EL (cell line): ENCODE measurements at regions not wholly inside any gene's neighbourhood (a gene's known extent, or its start where the extent isn't known, plus 50 kb on each side); places are given as distances from the start of the nearest gene placed in this dataset.
A peak's percentile ranks its signal among the peaks of the same experiment; 100 is the strongest.

Experiments
- DNase-seq: peaks from one replicate; pipeline ENCODE4 v3.0.0-alpha.2; 2016

DNA sequence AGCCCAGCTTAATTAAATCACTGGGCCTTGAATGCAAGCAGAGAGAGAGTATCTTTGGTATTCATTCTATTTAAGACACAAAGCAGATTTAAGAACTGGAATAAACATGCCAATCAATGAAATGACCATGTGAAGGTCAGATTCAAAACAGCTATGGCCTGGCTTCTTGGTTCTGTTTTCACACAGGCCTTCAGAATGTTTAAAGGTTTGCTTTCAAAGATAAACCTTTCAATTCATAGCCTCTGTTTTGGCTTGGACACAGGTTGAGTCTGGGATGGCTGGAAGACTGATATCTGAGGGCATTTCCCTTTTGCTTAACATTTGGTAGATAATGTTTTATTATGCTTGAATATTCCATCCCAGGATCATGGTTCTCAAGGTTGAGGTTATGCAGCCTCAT is 244.4 kb upstream of the KBTBD8 start:
- DNase-seq, result no peak

DNA sequence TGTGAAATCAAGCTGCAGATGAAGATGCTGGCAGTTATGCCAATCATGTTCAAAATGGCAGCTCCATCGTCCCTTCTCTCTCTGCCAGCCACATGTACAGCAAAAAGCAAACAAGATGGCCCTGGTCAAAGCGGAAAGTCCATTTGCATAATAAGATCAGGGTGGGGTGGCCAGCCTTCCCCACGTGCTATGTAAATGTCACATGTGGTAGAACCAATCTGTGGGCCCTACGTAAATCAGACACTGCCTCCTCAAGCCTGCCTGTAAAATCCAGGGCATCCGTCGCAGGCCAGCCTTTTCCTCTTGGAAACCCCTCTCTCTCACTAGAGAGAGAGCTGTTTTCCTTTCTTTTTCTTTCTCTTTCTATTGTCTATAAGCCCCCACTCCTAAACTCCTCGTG is 243.5 kb upstream of the KBTBD8 start:
- DNase-seq, result no peak

DNA sequence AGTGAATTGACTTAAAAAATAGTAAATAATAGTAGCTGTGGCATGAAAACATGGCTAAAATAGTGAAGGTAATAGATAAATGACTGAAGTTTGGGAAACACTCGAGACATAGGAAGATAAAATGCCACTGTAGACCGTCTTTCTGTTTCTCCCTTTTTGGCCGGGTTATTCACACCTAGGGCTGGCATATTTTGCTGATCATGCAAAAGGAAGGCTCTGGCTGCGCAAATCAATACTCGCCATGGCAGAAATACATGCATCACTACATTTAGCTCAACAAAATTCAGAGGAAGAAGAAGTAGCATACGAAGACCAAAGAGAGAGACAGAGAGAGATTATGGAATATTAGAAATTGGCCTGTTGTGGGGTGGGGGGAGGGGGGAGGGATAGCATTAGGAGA is 242.2 kb upstream of the KBTBD8 start:
- no peak for DNase-seq

DNA sequence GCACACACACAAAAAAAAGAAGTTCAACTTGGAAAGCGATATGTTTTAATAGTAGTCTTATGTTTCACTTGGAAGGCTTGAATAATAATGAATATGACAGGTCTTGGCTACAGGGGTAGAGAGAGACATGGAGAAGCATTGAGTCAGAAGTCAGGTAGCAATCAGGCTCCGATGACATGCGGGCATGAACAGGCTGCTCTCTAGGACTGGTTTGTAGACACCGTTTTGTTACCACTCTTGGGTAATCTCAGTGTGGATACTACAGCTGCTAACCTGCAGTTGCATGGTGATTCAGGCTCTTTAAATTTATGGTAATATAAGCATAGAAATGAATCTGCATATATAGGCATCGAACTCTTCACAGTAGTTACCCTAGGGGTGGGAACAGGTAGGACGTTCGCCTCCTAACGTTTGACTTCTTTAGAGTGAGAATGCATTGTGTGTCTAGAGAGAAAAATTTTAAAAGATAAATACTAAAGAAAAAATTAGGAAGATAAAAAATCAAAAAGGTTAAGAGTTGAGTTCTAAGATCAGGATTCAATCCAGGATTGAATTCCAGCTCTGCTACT is 241.6 kb upstream of the KBTBD8 start:
- DNase-seq, result no peak

DNA sequence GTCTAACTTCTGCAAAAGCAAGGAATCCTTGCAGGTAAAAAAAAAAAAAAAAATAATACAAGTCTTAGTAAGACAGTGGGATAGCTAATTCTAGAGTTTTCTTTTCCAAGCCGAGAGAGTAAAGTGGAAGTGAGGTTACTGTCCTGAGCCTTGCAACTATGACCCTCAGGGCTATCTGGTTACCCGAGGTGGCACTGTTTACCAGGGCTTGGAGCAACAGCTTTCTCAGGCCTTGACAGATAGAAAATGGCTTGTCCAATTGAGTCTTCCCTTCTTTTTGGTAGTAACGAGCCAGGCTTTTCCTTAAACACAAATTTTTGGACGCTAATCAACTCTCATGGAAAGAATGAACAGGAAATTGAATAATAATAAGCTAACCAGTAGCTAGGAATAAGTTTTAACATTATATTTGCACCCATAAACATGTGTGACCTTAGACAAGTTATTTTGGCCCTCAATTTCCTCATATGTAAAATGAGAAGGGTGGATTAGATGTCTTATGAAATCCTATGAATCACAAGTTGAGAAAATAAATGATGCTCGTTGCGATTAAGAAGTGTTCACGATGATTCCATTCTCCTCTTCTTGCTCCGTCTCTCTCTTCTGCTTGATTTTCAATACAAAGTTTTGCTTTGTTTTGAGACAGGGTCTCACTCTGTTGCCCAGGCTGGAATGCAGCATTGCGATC is 236.9 kb upstream of the KBTBD8 start:
- no peak for DNase-seq

DNA sequence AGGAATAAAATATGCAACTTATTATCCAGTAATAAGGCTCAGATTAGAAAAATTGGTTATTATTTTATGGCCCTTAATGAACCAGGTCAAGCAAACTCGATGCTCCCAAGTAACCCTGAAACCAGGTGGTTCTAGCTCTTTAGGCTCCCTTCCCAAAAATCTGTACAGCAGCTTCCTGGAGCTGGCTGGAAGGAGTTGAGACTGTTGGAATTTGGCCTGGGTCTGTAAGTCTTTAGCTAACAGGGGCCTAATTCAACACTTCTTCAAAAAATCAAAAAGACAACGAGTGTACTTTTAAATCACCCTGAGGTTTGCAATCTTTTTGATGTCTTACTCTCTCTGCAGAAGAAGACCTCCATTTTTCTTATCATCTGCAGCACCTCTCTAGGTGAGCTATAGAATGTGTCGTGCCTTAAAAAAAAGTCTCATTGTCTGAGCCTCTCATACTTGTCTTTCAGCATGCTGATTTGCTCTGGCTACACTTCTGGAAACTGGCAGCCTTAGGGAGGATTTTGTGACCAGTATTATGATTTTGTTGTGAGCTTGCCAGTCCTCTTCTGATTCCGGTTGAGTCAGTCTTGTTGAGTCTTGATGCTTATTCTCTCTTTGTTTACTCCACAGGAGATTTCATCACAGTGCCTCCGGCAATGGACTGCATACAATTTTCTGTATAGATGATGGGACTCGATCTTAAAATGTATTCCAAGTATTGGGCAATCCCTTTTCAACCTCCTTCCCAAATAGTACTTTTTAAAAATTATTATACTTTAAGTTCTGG is 235.0 kb upstream of the KBTBD8 start:
- peak; percentile 61 for DNase-seq

DNA sequence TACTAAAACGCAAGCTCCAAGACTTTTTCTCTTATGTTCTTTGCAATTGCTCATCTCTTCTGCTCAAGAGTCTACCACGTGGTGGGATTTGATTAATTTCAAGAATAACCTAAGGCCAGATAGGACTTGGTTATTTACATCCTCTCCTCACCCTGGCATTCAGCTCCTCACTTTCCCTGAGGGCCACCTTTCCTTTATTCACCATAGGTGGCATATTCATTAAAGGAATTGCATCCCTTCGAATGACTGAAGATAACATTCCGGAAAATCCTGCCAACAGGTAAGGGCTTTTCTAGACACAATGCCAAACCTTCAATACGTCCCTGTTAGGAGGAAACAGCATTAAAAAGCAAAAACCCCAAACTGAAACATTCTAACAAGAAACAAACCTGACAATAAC is 220.0 kb upstream of the KBTBD8 start:
- DNase-seq, result no peak

DNA sequence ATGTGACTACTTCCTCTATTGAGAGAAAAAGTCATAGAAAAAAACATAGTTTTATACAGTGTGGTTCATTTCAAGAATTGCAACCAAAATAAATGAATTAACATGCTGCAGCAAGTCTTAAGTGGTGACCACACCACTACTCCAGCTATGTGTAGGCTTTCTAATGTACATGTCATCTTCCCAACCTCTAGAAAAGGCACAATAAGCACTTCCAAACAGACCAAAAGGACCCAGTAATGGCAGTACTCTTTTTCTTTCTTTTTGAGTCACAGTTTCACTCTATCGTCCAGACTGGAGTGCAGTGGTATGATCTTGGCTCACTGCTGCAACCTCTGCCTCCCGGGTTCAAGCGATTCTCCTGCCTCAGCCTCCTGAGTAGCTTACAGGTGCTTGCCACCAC is 219.3 kb upstream of the KBTBD8 start:
- no peak for DNase-seq

DNA sequence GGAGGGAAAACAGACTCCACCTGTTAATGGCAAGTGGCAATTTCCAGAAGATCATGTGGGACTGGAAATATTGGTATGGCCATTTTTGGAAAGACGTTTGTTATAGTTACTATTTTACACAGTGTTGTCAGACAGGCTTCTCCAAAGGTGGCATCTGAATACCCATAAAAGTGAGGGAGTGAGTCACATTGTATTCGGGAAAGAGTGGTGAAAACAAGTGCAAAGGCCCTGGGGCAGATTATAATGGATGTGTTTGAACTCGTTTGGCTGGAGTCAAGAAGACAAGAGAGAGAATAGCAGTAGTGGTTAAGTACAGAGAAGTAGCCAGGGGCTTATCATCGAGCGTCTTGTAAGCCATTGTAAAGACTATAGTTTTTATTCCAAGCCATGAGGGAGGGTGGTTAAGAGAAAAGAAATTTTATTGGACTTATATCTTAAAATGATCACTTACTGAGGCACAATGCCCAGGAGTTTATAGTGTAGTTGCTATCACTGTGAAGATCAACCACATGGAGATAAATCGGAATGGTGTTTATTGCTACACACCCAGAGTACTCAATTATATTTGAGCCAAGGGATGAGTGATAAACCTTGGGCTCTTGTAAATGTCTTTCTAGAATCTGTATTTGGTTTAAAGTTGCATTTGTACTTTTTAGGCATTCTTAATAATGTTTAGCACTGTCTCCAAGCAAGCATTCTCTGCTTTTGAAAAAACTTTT is 212.8 kb upstream of the KBTBD8 start:
- DNase-seq, result no peak

DNA sequence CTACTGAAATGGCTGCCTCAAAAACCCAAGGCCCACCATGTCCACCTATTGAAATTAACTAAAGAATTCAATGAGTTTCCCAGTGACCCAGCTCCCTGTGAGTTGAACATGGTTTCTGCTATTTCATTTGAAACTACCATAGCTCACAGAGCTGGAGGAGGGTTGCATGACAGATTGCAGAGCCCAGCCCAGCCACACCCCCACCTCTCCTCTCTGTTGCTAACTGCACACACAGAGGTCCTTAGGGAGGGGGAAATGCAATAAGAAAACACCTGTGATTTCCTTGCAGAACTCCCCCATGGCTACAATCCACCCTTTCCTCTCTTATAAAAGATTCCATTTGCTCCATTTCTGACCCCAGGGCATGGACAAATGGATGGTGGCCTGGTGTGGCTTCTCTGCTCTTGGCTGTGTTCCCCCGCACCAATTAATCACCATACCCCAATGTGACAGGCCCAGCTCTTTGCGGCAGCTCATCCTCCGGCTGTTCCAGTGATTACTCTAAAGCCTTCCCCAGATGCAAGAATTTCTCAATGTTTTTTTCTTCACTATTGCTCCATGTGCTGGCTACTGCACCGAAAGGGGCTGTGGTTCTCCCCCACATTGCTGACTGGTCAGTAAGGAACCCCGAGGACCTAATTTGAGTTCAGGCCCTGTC is 208.4 kb upstream of the KBTBD8 start:
- DNase-seq, result no peak

DNA sequence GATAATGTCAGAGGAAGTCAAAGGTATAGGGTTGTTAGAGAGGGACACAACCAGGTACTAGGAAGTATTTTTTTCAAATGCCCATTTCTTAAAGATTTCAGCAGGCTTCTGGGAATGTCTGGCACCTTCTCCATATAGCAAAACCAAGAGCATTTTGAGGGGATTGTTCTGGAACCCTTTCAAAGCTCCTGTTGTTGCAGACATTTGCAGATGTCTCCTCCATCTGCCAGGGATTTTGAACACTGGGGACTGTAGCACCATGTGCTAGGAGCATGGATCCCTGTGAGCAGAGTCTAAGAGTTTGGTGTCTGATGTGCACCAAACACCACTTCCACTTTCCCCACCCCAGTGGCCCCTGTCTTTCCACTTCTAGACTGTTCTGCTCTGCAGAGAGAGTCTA is 206.0 kb upstream of the KBTBD8 start:
- DNase-seq, result no peak

DNA sequence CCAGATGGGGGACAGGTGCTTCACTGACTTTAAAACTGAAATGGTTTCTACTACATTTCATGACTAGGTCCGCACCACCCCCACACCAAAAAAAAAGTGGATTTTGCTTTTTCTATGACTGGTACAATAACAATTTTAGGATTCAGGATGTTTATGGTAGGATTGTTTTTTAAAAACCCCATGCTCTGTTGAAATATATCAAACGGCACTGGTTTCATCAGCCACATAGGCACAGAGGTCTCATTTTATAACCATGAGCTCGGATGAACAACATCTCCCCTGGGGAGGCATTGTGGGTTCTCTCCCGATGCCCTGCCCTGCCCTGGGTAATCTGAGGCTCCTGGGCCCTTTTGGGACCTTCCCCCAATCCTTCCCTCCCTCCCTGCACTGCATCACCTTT is 202.7 kb upstream of the KBTBD8 start:
- DNase-seq, result peak; percentile 58

DNA sequence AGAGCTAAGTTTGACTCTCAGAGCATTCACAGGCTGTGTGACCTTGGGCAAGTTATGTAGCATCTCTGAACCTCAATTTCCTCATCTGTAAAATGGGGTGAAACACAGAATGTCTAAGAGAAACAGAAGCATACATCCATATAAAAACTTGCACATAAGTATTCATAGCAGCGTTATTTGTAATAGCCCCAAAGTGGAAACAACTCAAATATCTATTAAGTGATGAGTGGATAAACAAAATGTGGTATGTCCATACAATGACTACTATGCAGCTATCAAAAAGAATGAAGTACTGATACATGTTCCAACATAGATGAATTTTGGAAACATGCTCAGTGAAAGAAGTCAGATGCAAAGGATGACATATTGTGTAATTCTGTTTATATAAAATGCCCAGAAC is 201.8 kb upstream of the KBTBD8 start:
- DNase-seq, result no peak

DNA sequence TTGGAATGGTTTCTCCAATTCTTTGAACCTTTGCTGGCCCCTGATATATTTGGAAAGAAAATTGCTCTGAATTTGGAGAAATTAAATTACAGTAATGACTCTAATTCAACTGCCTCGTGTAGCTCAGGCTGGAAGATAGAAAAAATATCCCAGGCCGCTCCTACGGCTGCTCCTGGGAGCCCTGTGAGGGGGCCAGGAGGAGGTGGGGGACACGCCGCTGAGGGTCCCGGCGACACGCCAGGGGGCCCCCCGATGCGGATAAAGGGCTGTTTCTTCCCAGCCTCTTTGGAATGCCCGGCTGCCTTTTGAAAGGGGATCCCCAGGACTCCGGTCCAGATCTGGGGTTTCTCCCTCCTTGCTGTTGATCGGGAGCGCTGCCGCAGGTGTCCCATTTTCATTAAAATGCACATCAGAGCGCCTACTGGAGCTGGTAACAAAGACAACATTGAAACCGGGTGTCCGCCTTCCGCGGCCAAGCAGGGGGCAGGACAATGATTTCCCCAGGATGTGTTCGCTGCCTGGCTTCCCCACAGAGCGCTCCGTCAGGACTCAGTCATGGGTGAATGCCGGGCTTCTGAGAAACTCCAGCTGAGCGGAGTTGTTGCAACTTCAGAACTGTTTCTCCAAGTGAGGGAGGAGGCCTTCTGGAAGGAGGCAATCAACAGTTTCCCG is 200.1 kb upstream of the KBTBD8 start:
- no peak for DNase-seq

DNA sequence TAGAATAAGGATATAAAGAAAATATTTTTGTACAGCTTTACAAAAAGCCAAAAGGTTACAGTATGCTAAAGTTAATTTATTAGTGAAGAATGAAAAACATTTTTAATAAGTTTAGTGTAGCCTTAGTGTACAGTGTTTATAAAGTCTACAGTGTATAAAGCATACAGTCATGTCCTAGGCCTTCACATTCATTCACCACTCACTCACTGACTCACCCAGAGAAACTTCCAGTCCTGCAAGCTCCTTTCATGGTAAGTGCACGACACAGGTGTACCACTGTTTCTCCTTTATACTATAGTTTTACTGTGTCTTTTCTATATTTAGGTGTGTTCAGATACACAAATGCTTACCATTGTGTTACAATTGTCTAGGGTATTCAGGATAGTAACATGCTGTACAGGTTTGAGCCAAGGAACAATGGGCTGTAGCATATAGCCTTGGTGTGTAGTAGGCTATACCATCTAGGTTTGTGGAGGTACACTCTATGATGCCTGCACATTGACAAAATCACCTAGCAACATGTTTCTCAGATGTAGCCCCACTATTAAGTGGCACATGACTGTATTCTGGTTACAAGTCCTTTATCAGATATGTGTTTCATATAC is 197.1 kb upstream of the KBTBD8 start:
- DNase-seq, result peak; percentile 16

DNA sequence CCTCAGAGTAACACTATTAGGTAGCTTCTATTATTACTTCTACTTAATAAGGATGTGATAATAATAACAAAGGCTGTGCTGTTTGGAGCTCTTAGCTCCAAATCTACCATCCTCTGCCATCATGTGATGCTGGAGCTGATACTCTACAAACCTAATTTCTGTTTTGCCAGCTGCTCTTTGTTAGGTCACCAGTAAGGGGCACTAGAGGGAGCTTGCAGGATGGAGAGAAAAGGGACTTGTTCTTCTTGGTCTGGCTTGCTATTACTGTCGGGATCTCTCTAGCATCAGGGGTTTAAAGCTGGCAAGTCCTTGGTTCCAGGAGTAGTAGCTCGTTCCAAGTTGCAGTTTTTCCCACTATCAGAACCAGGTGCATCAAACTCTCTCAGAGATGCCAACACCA is 194.9 kb upstream of the KBTBD8 start:
- no peak for DNase-seq

DNA sequence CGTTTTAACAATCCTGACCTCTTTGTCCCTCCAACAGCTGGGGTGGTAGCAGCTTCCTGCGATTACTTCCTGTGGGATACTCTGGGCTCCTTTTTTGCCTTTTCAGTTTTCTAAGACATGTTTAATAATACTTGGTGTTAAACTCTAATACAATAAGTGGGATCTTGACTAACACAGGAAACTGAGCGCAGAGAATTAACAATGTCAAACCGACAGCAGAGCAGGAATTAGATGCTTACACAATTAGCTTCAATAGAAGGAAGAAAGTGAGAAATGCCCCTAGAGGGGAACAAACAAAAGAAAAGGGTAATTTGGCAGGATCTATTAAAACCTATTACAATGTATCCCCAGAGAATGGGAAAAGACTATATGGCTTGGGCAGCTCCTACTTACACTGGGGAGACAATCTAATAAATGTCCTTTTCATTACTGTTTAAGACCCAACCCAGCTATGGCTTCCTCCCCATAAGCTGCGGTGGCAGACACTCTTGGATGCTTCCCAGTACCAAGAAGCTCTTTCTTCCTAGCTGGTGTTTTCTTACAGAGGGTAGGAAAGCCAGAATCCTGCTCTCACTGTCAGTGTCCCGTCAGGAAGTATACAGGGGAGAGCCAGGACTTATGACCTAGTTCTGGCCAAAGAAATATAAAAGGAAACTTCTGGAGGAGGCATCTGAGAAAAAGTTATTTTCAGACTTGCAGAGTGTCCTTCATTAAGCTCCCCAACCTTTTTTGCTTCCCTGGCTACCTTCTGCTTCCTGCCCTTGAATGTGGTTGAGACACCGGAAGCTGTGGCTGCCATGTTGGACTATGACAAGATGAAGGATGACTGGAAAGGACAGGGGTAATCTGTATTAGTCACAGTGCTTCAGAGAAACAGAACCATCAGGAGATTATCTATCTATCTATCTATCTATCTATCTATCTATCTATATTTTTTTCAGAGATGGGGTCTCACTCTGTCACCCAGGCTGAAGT is 194.1 kb upstream of the KBTBD8 start:
- no peak for DNase-seq

DNA sequence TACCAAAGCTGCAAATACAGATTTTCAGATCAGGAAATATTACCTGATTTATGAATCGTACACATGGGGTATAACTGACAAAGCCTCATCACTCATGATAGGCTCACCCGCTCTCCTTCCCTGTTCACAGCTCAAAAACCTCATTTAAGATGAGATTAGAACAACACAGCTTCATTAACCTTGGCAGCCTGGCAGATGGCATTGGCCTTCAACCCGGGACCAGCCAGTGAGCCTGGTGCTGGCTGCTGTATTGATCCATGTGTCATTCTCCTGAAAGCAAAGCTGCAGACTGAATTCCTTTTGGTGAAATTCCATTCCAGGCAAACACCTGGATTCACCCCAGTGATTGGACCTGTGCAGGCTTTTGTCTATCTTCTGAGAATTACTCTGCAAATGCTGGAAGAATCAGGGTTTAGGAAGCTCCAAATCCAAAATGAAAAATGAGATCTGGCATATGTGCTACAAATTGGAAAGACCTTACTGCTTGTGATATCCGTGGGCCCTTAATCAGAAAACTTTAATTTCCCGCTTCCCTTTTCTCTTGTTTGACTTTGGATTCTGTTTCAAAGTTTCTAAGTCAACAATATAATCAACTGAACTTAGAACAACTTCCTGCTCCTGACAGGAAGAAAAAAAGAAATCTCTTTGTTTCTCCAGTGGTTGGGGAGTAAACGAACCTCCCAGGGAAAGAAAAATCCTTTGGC is 189.1 kb upstream of the KBTBD8 start:
- no peak for DNase-seq

DNA sequence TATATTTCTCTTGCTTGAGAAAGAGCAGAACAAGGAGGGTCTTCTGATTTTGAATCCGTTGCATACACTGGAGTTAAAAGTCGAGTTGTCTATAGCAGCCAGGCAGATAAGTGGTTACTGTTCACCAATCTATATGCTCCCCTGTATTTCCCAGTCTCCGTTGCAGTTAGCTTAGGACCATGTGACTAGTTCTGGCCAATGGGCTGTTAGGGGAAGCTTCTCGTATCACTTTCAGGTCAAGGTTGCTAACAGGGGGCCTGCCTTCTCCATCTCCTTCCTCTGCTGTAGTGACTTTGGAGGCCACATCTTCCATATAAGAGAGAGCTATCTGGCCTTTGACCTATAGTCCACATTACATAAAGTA is 188.5 kb upstream of the KBTBD8 start:
- no peak for DNase-seq

DNA sequence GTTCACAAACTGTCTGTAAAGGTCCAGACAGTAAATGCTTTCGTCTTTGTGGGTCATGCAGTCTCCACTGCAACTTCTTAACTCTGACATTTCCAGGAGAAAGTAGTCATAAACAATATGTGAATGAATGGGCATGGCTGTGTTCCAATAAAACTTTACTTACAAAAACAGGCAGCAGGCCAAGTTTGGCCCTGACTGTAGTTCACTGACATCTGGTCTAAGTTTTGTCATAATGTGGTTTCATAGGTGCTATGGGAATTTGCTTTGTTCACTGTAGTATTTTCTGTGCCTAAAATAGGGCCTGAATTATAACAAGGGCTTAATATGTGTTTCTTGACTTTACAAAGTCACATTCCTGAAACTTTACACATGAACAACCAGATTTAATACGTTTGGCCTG is 186.0 kb upstream of the KBTBD8 start:
- DNase-seq, result no peak
